ACC112 (cell line): ENCODE measurements at regions not wholly inside any gene's neighbourhood (a gene's known extent, or its start where the extent isn't known, plus 50 kb on each side); places are given as distances from the start of the nearest gene placed in this dataset.
A peak's percentile ranks its signal among the peaks of the same experiment; 100 is the strongest.

ENCODE experiments used
- H2AFZ ChIP-seq: fragments of 200-600 bp; sonication (generic); one replicate; pipeline ENCODE4 v1.6.0; 2017; ENCODE audit warnings: antibody characterized with exemption, low read length; ENCODE audit not compliant: unreplicated experiment
- H3K27ac ChIP-seq: fragments of 200-600 bp; sonication (generic); 2 replicates; pipeline ENCODE4 v1.5.1; 2014; ENCODE audit warnings: low read depth, mild to moderate bottlenecking, antibody characterized with exemption, low read length, moderate library complexity
- H3K27me3 ChIP-seq: fragments of 200-600 bp; sonication (generic); 2 replicates; pipeline ENCODE4 v1.6.1; 2014; ENCODE audit warnings: mild to moderate bottlenecking, antibody characterized with exemption, low read length, moderate library complexity, mixed read lengths; ENCODE audit not compliant: insufficient read depth
- H3K36me3 ChIP-seq: fragments of 200-600 bp; sonication (generic); 2 replicates; pipeline ENCODE4 v1.6.1; 2016; ENCODE audit warnings: mild to moderate bottlenecking, antibody characterized with exemption, low read length, moderate library complexity, mixed read lengths; ENCODE audit not compliant: insufficient read depth
- H3K4me1 ChIP-seq: fragments of 200-600 bp; sonication (generic); one replicate; pipeline ENCODE4 v1.6.1; 2016; ENCODE audit warnings: low read length, mixed read lengths; ENCODE audit not compliant: insufficient read depth, unreplicated experiment, control insufficient read depth
- H3K4me3 ChIP-seq: fragments of 200-600 bp; sonication (generic); 2 replicates; pipeline ENCODE4 v1.5.1; 2014; ENCODE audit warnings: mild to moderate bottlenecking, low read depth, low read length
- H3K79me2 ChIP-seq: fragments of 200-600 bp; sonication (generic); one replicate; pipeline ENCODE4 v1.6.0; 2016; ENCODE audit warnings: low read length; ENCODE audit not compliant: control insufficient read depth, unreplicated experiment, insufficient read depth

- no peaks in the 10 kb centered on the region for H3K36me3 ChIP-seq
- H3K79me2 ChIP-seq: no peaks in the 10 kb centered on the region
- H3K4me1 ChIP-seq: peaks cover 23% of the 10 kb centered on the region
- H3K4me3 ChIP-seq: no peak overlapping the region
- no peak overlapping the region for H3K27ac ChIP-seq
- no peaks in the 10 kb centered on the region for H3K27me3 ChIP-seq
- H2AFZ ChIP-seq: no peak overlapping the region
Measured at GRCh38 chr18:76570856-76571255, 75.8 kb upstream of the ZNF516 start.

- H3K4me3 ChIP-seq: no peak overlapping the region
- H3K4me1 ChIP-seq: peaks cover 24% of the 10 kb centered on the region
- H2AFZ ChIP-seq: no peak overlapping the region
- no peaks in the 10 kb centered on the region for H3K27me3 ChIP-seq
- H3K36me3 ChIP-seq: no peaks in the 10 kb centered on the region
- H3K27ac ChIP-seq: no peak overlapping the region
- no peaks in the 10 kb centered on the region for H3K79me2 ChIP-seq
Measured at GRCh38 chr18:76569644-76570419, 74.8 kb upstream of the ZNF516 start.

GRCh38 chr18:76568731-76569130 lies 73.7 kb upstream of the ZNF516 start:
- no peak overlapping the region for H3K27ac ChIP-seq
- H3K4me3 ChIP-seq: no peak overlapping the region
- no peaks in the 10 kb centered on the region for H3K27me3 ChIP-seq
- no peaks in the 10 kb centered on the region for H3K79me2 ChIP-seq
- peaks cover 31% of the 10 kb centered on the region for H3K4me1 ChIP-seq
- H2AFZ ChIP-seq: no peak overlapping the region
- H3K36me3 ChIP-seq: no peaks in the 10 kb centered on the region

- H3K36me3 ChIP-seq: no peaks in the 10 kb centered on the region
- H3K27ac ChIP-seq: no peak overlapping the region
Measured at GRCh38 chr18:76567835-76568445, 72.9 kb upstream of the ZNF516 start.

GRCh38 chr18:76566987-76567386 lies 71.9 kb upstream of the ZNF516 start:
- H3K27me3 ChIP-seq: no peaks in the 10 kb centered on the region
- no peak overlapping the region for H3K4me3 ChIP-seq
- H3K79me2 ChIP-seq: no peaks in the 10 kb centered on the region
- peaks cover 18% of the 10 kb centered on the region for H3K4me1 ChIP-seq
- no peaks in the 10 kb centered on the region for H3K36me3 ChIP-seq
- H2AFZ ChIP-seq: no peak overlapping the region
- no peak overlapping the region for H3K27ac ChIP-seq

More at GRCh38 chr18:76567835-76568445, 72.9 kb upstream of the ZNF516 start:
- Histone ChIP-seq H3K4me1 (peaks cover 25% of the 10 kb centered on the region), H3K27me3 (no peaks in the 10 kb centered on the region), H2AFZ (no peak overlapping the region), H3K4me3 (no peak overlapping the region), H3K79me2 (no peaks in the 10 kb centered on the region)

- peak overlapping the region; percentile 80 for H3K4me3 ChIP-seq
- H3K27me3 ChIP-seq: no peaks in the 10 kb centered on the region
- peak overlapping the region; percentile 91 for H3K27ac ChIP-seq
- H3K79me2 ChIP-seq: no peaks in the 10 kb centered on the region
- H3K4me1 ChIP-seq: peaks cover 18% of the 10 kb centered on the region
- no peaks in the 10 kb centered on the region for H3K36me3 ChIP-seq
- H2AFZ ChIP-seq: peak overlapping the region; percentile 19
Measured at GRCh38 chr18:76565238-76566173, 70.5 kb upstream of the ZNF516 start.

- Histone ChIP-seq H3K4me3 (peak overlapping the region; percentile 80), H2AFZ (no peak overlapping the region), H3K27ac (peak overlapping the region; percentile 91)
Measured at GRCh38 chr18:76564655-76565237, 69.7 kb upstream of the ZNF516 start.

GRCh38 chr18:76564117-76564516 lies 69.1 kb upstream of the ZNF516 start:
- H3K27ac ChIP-seq: peak overlapping the region; percentile 91
- no peaks in the 10 kb centered on the region for H3K27me3 ChIP-seq
- no peaks in the 10 kb centered on the region for H3K36me3 ChIP-seq
- no peak overlapping the region for H2AFZ ChIP-seq
- H3K79me2 ChIP-seq: no peaks in the 10 kb centered on the region
- peak overlapping the region; percentile 80 for H3K4me3 ChIP-seq
- peaks cover 18% of the 10 kb centered on the region for H3K4me1 ChIP-seq

More at GRCh38 chr18:76564655-76565237, 69.7 kb upstream of the ZNF516 start:
- Histone ChIP-seq H3K4me1 (peaks cover 18% of the 10 kb centered on the region), H3K79me2 (no peaks in the 10 kb centered on the region), H3K36me3 (no peaks in the 10 kb centered on the region), H3K27me3 (no peaks in the 10 kb centered on the region)

GRCh38 chr18:76562286-76563122 lies 67.5 kb upstream of the ZNF516 start:
- H3K27me3 ChIP-seq: no peaks in the 10 kb centered on the region
- H3K79me2 ChIP-seq: no peaks in the 10 kb centered on the region
- H3K4me3 ChIP-seq: no peak overlapping the region
- H3K27ac ChIP-seq: no peak overlapping the region
- H3K36me3 ChIP-seq: no peaks in the 10 kb centered on the region
- H2AFZ ChIP-seq: no peak overlapping the region
- peaks cover 18% of the 10 kb centered on the region for H3K4me1 ChIP-seq
